ENCODE measurements at regions not wholly inside any gene's neighbourhood (a gene's known extent, or its start where the extent isn't known, plus 50 kb on each side); places are given as distances from the start of the nearest gene placed in this dataset.

GRCh38 chr4:3699678-3700077, 66.5 kb upstream of the ADRA2C start:
- H3K4me3 ChIP-seq, result no peak overlapping the region
- peaks cover 94% of the 10 kb centered on the region for H3K27me3 ChIP-seq (ENCODE audit: low read depth)
- no peaks in the 10 kb centered on the region for H3K36me3 ChIP-seq
- DNase-seq, result no peak
- H3K4me1 ChIP-seq, result no peaks in the 10 kb centered on the region
- no peak overlapping the region for H3K27ac ChIP-seq (replicated peaks)
- peaks cover 38% of the 10 kb centered on the region for H3K9me3 ChIP-seq (replicated peaks)
- intact Hi-C loops (cut with micrococcal nuclease), result no loop called here
- TF ChIP-seq CTCF (IDR thresholded peaks at IDR 0.05; ENCODE audit: borderline replicate concordance), result no peak

- no peak for TF ChIP-seq CTCF (IDR thresholded peaks at IDR 0.05; ENCODE audit: borderline replicate concordance)
- DNase-seq, result no peak
- intact Hi-C loops (cut with micrococcal nuclease), result no loop called here
- Histone ChIP-seq H3K27me3 (ENCODE audit: low read depth) (peaks cover 90% of the 10 kb centered on the region), H3K9me3 (replicated peaks) (peaks cover 38% of the 10 kb centered on the region), H3K4me1 (no peaks in the 10 kb centered on the region), H3K27ac (replicated peaks) (no peak overlapping the region), H3K4me3 (no peak overlapping the region), H3K36me3 (no peaks in the 10 kb centered on the region)
Measured at GRCh38 chr4:3699261-3699660, 66.9 kb upstream of the ADRA2C start.

GRCh38 chr4:3697033-3697432, 69.2 kb upstream of the ADRA2C start:
- TF ChIP-seq CTCF (IDR thresholded peaks at IDR 0.05; ENCODE audit: borderline replicate concordance), result no peak
- no peak overlapping the region for H3K4me3 ChIP-seq

GRCh38 chr4:3690551-3691152, 75.5 kb upstream of the ADRA2C start:
- Histone ChIP-seq H3K4me3 (no peak overlapping the region), H3K4me1 (no peaks in the 10 kb centered on the region), H3K27me3 (ENCODE audit: low read depth) (peaks cover 39% of the 10 kb centered on the region), H3K36me3 (no peaks in the 10 kb centered on the region), H3K9me3 (replicated peaks) (peaks cover 9% of the 10 kb centered on the region), H3K27ac (replicated peaks) (no peak overlapping the region)
- DNase-seq, result no peak
- intact Hi-C loops (cut with micrococcal nuclease), result no loop called here
- TF ChIP-seq CTCF (IDR thresholded peaks at IDR 0.05; ENCODE audit: borderline replicate concordance), result no peak

More at GRCh38 chr4:3697033-3697432, 69.2 kb upstream of the ADRA2C start:
- H3K4me1 ChIP-seq, result no peaks in the 10 kb centered on the region
- intact Hi-C loops (cut with micrococcal nuclease), result no loop called here
- no peak for DNase-seq
- peaks cover 67% of the 10 kb centered on the region for H3K27me3 ChIP-seq (ENCODE audit: low read depth)
- peaks cover 38% of the 10 kb centered on the region for H3K9me3 ChIP-seq (replicated peaks)
- no peaks in the 10 kb centered on the region for H3K36me3 ChIP-seq
- H3K27ac ChIP-seq (replicated peaks), result no peak overlapping the region

- intact Hi-C loops (cut with micrococcal nuclease), result no loop called here
- no peak for DNase-seq
- Histone ChIP-seq H3K9me3 (replicated peaks) (peaks cover 1% of the 10 kb centered on the region), H3K36me3 (no peaks in the 10 kb centered on the region), H3K4me1 (no peaks in the 10 kb centered on the region), H3K27ac (replicated peaks) (no peak overlapping the region), H3K27me3 (ENCODE audit: low read depth) (peaks cover 42% of the 10 kb centered on the region), H3K4me3 (no peak overlapping the region)
- no peak for TF ChIP-seq CTCF (IDR thresholded peaks at IDR 0.05; ENCODE audit: borderline replicate concordance)
Measured at GRCh38 chr4:3689576-3690550, 76.3 kb upstream of the ADRA2C start.
